BJ (cell line): ENCODE measurements at regions not wholly inside any gene's neighbourhood (a gene's known extent, or its start where the extent isn't known, plus 50 kb on each side); places are given as distances from the start of the nearest gene placed in this dataset.

Experiments
- CTCF ChIA-PET: fragments of 350-600 bp; formaldehyde crosslinking; extraction: SDS; loops from one replicate; lab custom pipeline; 2021; ENCODE audit warnings: antibody characterized with exemption, inconsistent platforms; lab: Yijun Ruan, JAX
- POLR2A ChIA-PET: fragments of 300-600 bp; sonication (Branson Sonifier 250); formaldehyde crosslinking; extraction: SDS; loops from one replicate; lab custom pipeline; 2021; ENCODE audit warnings: antibody characterized with exemption; lab: Charles Lee
- DNase-seq: peaks from one replicate; pipeline ENCODE4 v3.0.0-alpha.2; 2011; ENCODE audit warnings: low read depth
- H3K27me3 ChIP-seq: 2 replicates; pipeline ENCODE4 v1.6.0; 2011; ENCODE audit warnings: low read length; ENCODE audit not compliant: control insufficient read depth, insufficient read depth
- H3K36me3 ChIP-seq: 2 replicates; pipeline ENCODE4 v1.5.1; 2011; ENCODE audit warnings: low read length; ENCODE audit not compliant: control insufficient read depth, insufficient read depth
- H3K4me3 ChIP-seq: 2 replicates; pipeline ENCODE4 v1.5.1; 2011; ENCODE audit warnings: low read depth, mild to moderate bottlenecking, control low read depth, low read length
- CTCF ChIP-seq: IDR thresholded peaks from 2 replicates; pipeline ENCODE4 v1.5.1; 2011; ENCODE audit warnings: low read depth, mild to moderate bottlenecking, control low read depth, inconsistent platforms, low read length, moderate library complexity; ENCODE audit not compliant: insufficient read depth

GRCh38 chr9:1267581-1267980 lies 217.4 kb downstream of the DMRT2 start:
- no peak for DNase-seq
- POLR2A ChIA-PET, result no interaction called here
- H3K36me3 ChIP-seq, result no peaks in the 10 kb centered on the region
- no peaks in the 10 kb centered on the region for H3K27me3 ChIP-seq
- no peak overlapping the region for H3K4me3 ChIP-seq
- no peak for TF ChIP-seq CTCF
- CTCF ChIA-PET, result no interaction called here

- no peak for DNase-seq
- Histone ChIP-seq H3K27me3 (no peaks in the 10 kb centered on the region), H3K36me3 (no peaks in the 10 kb centered on the region), H3K4me3 (no peak overlapping the region)
- no peak for TF ChIP-seq CTCF
- ChIA-PET CTCF (interaction anchor here (0.9 kb wide), 1 partner anchor 85 kb away, joined by 3 read pairs; no protein-coding TSS in a partner anchor), POLR2A (no interaction called here)
These were observed 219.6 kb downstream of the DMRT2 start for GRCh38 chr9:1269533-1270315.

DNA sequence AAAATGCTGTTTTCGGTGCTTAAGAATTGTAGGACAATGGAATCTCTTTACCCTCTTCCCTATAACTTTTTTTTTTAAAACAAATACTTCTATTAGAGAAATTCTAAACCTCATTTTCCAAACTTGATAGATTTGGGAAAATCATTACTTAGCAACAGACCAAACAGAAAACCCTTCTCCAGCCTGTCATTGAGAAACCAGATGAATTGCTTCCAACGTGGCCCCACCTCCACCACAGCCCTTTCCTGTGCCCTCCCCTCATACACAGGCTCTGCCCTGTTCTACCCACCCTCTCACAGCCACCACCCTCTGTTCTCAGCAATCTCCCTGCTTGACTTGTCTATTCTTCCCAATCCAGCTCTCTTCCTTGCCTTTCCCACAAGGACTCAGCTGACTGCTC lies 221.2 kb downstream of the DMRT2 start:
- no peak for TF ChIP-seq CTCF
- ChIA-PET CTCF (no interaction called here), POLR2A (no interaction called here)
- no peak for DNase-seq
- Histone ChIP-seq H3K27me3 (no peaks in the 10 kb centered on the region), H3K4me3 (no peak overlapping the region), H3K36me3 (no peaks in the 10 kb centered on the region)

GRCh38 chr9:1271786-1272185 lies 221.6 kb downstream of the DMRT2 start:
- POLR2A ChIA-PET, result no interaction called here
- H3K27me3 ChIP-seq, result no peaks in the 10 kb centered on the region
- CTCF ChIA-PET, result no interaction called here
- H3K36me3 ChIP-seq, result no peaks in the 10 kb centered on the region
- TF ChIP-seq CTCF, result no peak
- no peak for DNase-seq
- H3K4me3 ChIP-seq, result no peak overlapping the region

DNA sequence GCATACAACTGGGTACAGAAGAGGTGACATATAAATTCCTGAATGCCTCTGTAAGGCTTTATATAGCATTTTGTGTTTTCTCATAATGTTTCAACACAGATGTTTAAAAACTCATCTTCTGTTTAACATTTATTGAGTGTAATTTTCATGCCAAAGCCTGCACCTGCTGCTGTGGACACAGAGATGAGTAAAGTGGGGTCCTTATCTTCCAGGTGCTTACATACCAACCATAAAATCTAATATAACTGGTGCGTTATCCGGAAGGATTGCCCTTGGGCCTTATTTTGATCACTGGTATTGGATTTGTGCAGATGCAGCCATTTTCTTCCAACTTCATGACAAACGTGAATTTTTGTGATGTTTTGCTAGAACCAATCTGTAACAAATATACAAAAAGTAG lies 222.3 kb downstream of the DMRT2 start:
- Histone ChIP-seq H3K36me3 (no peaks in the 10 kb centered on the region), H3K4me3 (no peak overlapping the region), H3K27me3 (no peaks in the 10 kb centered on the region)
- CTCF ChIA-PET, result no interaction called here
- POLR2A ChIA-PET, result no interaction called here
- DNase-seq, result no peak
- no peak for TF ChIP-seq CTCF
